ENCODE measurements at regions not wholly inside any gene's neighbourhood (a gene's known extent, or its start where the extent isn't known, plus 50 kb on each side); places are given as distances from the start of the nearest gene placed in this dataset.

- Histone ChIP-seq H3K9me3 (ENCODE audit: control insufficient read depth, low read depth, low read length) (no peaks in the 10 kb centered on the region), H3K4me3 (ENCODE audit: control insufficient read depth in 2 of 3, extremely low read depth in 1 of 3, insufficient read depth in 2 of 3, low read depth in 1 of 3, low read length in 3 of 3) (no peak overlapping the region), H3K27ac (ENCODE audit: control insufficient read depth, insufficient read depth, low read length) (no peak overlapping the region), H3K79me2 (ENCODE audit: control insufficient read depth, insufficient read depth, low read length) (no peaks in the 10 kb centered on the region), H3K4me1 (ENCODE audit: control insufficient read depth, extremely low read depth, insufficient read depth, low read length) (peaks cover 15% of the 10 kb centered on the region), H3K36me3 (ENCODE audit: control insufficient read depth in 2 of 2, extremely low read depth in 1 of 2, insufficient read depth in 2 of 2, low read length in 2 of 2) (no peaks in the 10 kb centered on the region), H3K27me3 (ENCODE audit: control insufficient read depth, extremely low read depth, insufficient read depth, low read length) (no peaks in the 10 kb centered on the region), H3K9me1 (ENCODE audit: control insufficient read depth, extremely low read depth, insufficient read depth, low read length) (no peaks in the 10 kb centered on the region), H2AFZ (ENCODE audit: control insufficient read depth, low read length) (no peak overlapping the region), H4K20me1 (ENCODE audit: control insufficient read depth, extremely low read depth, insufficient read depth, low read length) (no peaks in the 10 kb centered on the region), H3K4me2 (ENCODE audit: control insufficient read depth, extremely low read depth, insufficient read depth, low read depth, low read length) (peak overlapping the region; percentile 22), H3K9ac (ENCODE audit: control insufficient read depth, extremely low read depth, insufficient read depth, low read length) (no peak overlapping the region)
- TF ChIP-seq EZH2 (IDR thresholded peaks at IDR 0.05; ENCODE audit: low read length) (no peak), CTCF (optimal IDR thresholded peaks at IDR 0.05 in 1 of 3, IDR thresholded peaks at IDR 0.05 in 1 of 3, conservative IDR thresholded peaks at IDR 0.05 in 1 of 3; ENCODE audit: extremely low read depth in 1 of 3, insufficient read depth in 2 of 3, low read length in 3 of 3) (no peak)
- dilution Hi-C loops (cut with MboI; ENCODE audit: extremely low pct_ligation_motif_present, low sequenced_read_pairs): no loop called here
- DNase-seq (ENCODE audit: low read depth, low spot score): no peak
- FAIRE-seq: no peak
Observed at GRCh38 chr14:22433069-22433468, 156.0 kb downstream of the DAD1 start.

- Histone ChIP-seq H3K79me2 (ENCODE audit: control insufficient read depth, insufficient read depth, low read length) (no peaks in the 10 kb centered on the region), H3K27ac (ENCODE audit: control insufficient read depth, insufficient read depth, low read length) (no peak overlapping the region), H3K9me3 (ENCODE audit: control insufficient read depth, low read depth, low read length) (no peaks in the 10 kb centered on the region), H2AFZ (ENCODE audit: control insufficient read depth, low read length) (no peak overlapping the region), H3K4me3 (ENCODE audit: control insufficient read depth in 2 of 3, extremely low read depth in 1 of 3, insufficient read depth in 2 of 3, low read depth in 1 of 3, low read length in 3 of 3) (no peak overlapping the region), H3K27me3 (ENCODE audit: control insufficient read depth, extremely low read depth, insufficient read depth, low read length) (no peaks in the 10 kb centered on the region), H3K9ac (ENCODE audit: control insufficient read depth, extremely low read depth, insufficient read depth, low read length) (no peak overlapping the region), H3K9me1 (ENCODE audit: control insufficient read depth, extremely low read depth, insufficient read depth, low read length) (no peaks in the 10 kb centered on the region), H4K20me1 (ENCODE audit: control insufficient read depth, extremely low read depth, insufficient read depth, low read length) (no peaks in the 10 kb centered on the region), H3K4me2 (ENCODE audit: control insufficient read depth, extremely low read depth, insufficient read depth, low read depth, low read length) (peak overlapping the region; percentile 22), H3K36me3 (ENCODE audit: control insufficient read depth in 2 of 2, extremely low read depth in 1 of 2, insufficient read depth in 2 of 2, low read length in 2 of 2) (no peaks in the 10 kb centered on the region), H3K4me1 (ENCODE audit: control insufficient read depth, extremely low read depth, insufficient read depth, low read length) (peaks cover 21% of the 10 kb centered on the region)
- dilution Hi-C loops (cut with MboI; ENCODE audit: extremely low pct_ligation_motif_present, low sequenced_read_pairs): no loop called here
- FAIRE-seq (peak; percentile 94), DNase-seq (ENCODE audit: low read depth, low spot score) (peak; percentile 50)
- no peak for TF ChIP-seq EZH2 (IDR thresholded peaks at IDR 0.05; ENCODE audit: low read length)
- TF ChIP-seq CTCF (optimal IDR thresholded peaks at IDR 0.05 in 1 of 3, IDR thresholded peaks at IDR 0.05 in 1 of 3, conservative IDR thresholded peaks at IDR 0.05 in 1 of 3; ENCODE audit: extremely low read depth in 1 of 3, insufficient read depth in 2 of 3, low read length in 3 of 3): no peak
Observed at GRCh38 chr14:22432348-22432976, 156.6 kb downstream of the DAD1 start.
